GM18511 (cell line): ENCODE measurements at regions not wholly inside any gene's neighbourhood (a gene's known extent, or its start where the extent isn't known, plus 50 kb on each side); places are given as distances from the start of the nearest gene placed in this dataset.
"Not testable (repeated sequence)": the region's sequence is repeated elsewhere in the genome, so short reads cannot be mapped to it uniquely, and the experiment has no call there.

Source experiments
- ATAC-seq: cut with Tn5 transposase; IDR thresholded peaks from one replicate; pipeline ENCODE4 v1.9.1; 2021; ENCODE audit warnings: mild to moderate bottlenecking, moderate library complexity; ENCODE audit not compliant: unreplicated experiment

- ATAC-seq: not testable (repeated sequence)
Observed at GRCh38 chrX:74181976-74182375, 122.0 kb upstream of the ZCCHC13 start.

- ATAC-seq: no peak
Observed at GRCh38 chrX:74180716-74181115, 123.3 kb upstream of the ZCCHC13 start.

GRCh38 chrX:74179990-74180389, 124.0 kb upstream of the ZCCHC13 start:
- ATAC-seq: no peak

- ATAC-seq: no peak
Observed at GRCh38 chrX:74179499-74179898, 124.5 kb upstream of the ZCCHC13 start.

GRCh38 chrX:74179071-74179470, 124.9 kb upstream of the ZCCHC13 start:
- ATAC-seq: no peak

GRCh38 chrX:74178536-74178935, 125.4 kb upstream of the ZCCHC13 start:
- no peak for ATAC-seq

- ATAC-seq: no peak
Observed at GRCh38 chrX:74171465-74171864, 132.5 kb upstream of the ZCCHC13 start.

GRCh38 chrX:74162199-74162598, 141.8 kb upstream of the ZCCHC13 start:
- ATAC-seq: no peak

- no peak for ATAC-seq
Observed at GRCh38 chrX:74160816-74161215, 143.2 kb upstream of the ZCCHC13 start.

GRCh38 chrX:74160358-74160757, 143.6 kb upstream of the ZCCHC13 start:
- ATAC-seq: no peak

- ATAC-seq: no peak
Observed at GRCh38 chrX:74147439-74147838, 156.5 kb upstream of the ZCCHC13 start.

GRCh38 chrX:74138943-74139342, 165.0 kb upstream of the ZCCHC13 start:
- no peak for ATAC-seq

GRCh38 chrX:74133156-74133796, 170.7 kb upstream of the ZCCHC13 start:
- peak; percentile 87 for ATAC-seq

- no peak for ATAC-seq
Observed at GRCh38 chrX:74132280-74132679, 171.7 kb upstream of the ZCCHC13 start.

GRCh38 chrX:74119016-74119910, 184.7 kb upstream of the ZCCHC13 start:
- no peak for ATAC-seq

- no peak for ATAC-seq
Observed at GRCh38 chrX:74117962-74118902, 185.7 kb upstream of the ZCCHC13 start.

- no peak for ATAC-seq
Observed at GRCh38 chrX:74111245-74111644, 192.7 kb upstream of the ZCCHC13 start.

- ATAC-seq: no peak
Observed at GRCh38 chrX:74107666-74108065, 196.3 kb upstream of the ZCCHC13 start.

GRCh38 chrX:74104356-74105015, 199.5 kb upstream of the ZCCHC13 start:
- ATAC-seq: no peak

GRCh38 chrX:74098407-74098806, 205.6 kb upstream of the ZCCHC13 start:
- ATAC-seq: not testable (repeated sequence)

GRCh38 chrX:74090049-74090448, 213.9 kb upstream of the ZCCHC13 start:
- no peak for ATAC-seq
